Mucosa of stomach (tissue), 1 donor: ENCODE measurements at regions not wholly inside any gene's neighbourhood (a gene's known extent, or its start where the extent isn't known, plus 50 kb on each side); places are given as distances from the start of the nearest gene placed in this dataset.

Source experiments
- H3K27me3 ChIP-seq: one replicate; pipeline ENCODE4 v1.7.0; 2013; ENCODE audit warnings: mild to moderate bottlenecking, low read length; ENCODE audit not compliant: control insufficient read depth, insufficient read depth
- H3K36me3 ChIP-seq: one replicate; pipeline ENCODE4 v1.7.0; 2013; ENCODE audit warnings: low read length; ENCODE audit not compliant: control insufficient read depth, insufficient read depth
- H3K4me1 ChIP-seq: one replicate; pipeline ENCODE4 v1.7.0; 2013; ENCODE audit warnings: mild to moderate bottlenecking, low read length; ENCODE audit not compliant: control insufficient read depth, insufficient read depth
- H3K4me3 ChIP-seq: one replicate; pipeline ENCODE4 v1.7.0; 2013; ENCODE audit warnings: low read length
- H3K9ac ChIP-seq: one replicate; pipeline ENCODE4 v1.7.0; 2013; ENCODE audit warnings: mild to moderate bottlenecking, low read length, moderate library complexity
- H3K9me3 ChIP-seq: one replicate; pipeline ENCODE4 v1.7.0; 2013; ENCODE audit warnings: mild to moderate bottlenecking, low read length, moderate library complexity; ENCODE audit not compliant: control insufficient read depth
- donor health status: Pancreatic carcinoma.

DNA sequence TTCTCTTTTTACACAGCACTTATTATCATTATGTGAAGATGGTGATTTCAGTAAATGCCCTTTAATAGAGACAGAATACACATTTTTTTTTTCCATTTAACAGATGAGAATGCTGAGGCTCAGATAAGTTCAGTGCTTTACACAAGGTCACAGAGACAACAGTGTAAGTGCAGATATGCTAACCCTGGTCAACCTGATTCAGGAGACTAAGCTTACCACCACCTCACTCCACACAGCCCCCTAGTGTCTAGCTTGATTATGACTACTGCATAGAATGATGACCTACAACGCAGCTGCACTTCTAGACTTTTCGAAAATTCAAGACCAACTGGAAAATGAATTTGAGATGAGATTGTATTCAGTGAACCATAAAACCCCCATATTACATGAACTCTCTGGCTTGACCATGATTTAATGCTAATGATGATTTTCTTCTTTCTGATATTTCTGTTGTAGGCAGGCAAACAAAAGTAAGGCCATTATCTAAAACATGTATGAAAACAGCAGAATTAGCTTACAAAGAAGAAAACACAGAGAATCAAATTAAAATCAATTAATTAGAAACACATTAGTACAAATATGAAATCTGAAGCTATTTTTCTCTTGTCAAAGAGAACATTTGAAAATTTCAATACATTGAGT, 212.1 kb upstream of the PHACTR1 start:
- no peaks in the 10 kb centered on the region for H3K27me3 ChIP-seq
- no peak overlapping the region for H3K9ac ChIP-seq
- H3K36me3 ChIP-seq, result no peaks in the 10 kb centered on the region
- no peaks in the 10 kb centered on the region for H3K4me1 ChIP-seq
- no peak overlapping the region for H3K4me3 ChIP-seq
- H3K9me3 ChIP-seq, result no peaks in the 10 kb centered on the region

DNA sequence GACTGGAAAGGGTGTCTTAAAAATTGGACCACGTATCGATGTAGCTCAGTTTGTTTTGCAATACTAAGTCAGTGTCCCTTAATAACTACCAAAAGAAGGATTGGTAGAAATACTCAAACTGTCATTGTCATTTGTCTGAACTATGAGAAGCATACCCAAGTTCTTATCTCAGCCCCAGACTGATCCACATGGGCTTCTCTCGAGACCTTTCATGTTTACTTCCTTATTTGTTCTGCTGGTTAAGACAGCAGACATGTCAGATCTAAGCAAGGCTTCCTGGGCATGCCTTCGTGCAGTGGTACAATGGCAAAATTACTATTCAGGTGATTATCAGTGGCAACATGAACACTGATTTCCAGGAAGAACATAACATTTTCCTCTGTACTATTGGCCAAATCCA, 211.1 kb upstream of the PHACTR1 start:
- no peak overlapping the region for H3K4me3 ChIP-seq
- no peaks in the 10 kb centered on the region for H3K27me3 ChIP-seq
- no peak overlapping the region for H3K9ac ChIP-seq
- H3K36me3 ChIP-seq, result no peaks in the 10 kb centered on the region
- no peaks in the 10 kb centered on the region for H3K9me3 ChIP-seq
- no peaks in the 10 kb centered on the region for H3K4me1 ChIP-seq

DNA sequence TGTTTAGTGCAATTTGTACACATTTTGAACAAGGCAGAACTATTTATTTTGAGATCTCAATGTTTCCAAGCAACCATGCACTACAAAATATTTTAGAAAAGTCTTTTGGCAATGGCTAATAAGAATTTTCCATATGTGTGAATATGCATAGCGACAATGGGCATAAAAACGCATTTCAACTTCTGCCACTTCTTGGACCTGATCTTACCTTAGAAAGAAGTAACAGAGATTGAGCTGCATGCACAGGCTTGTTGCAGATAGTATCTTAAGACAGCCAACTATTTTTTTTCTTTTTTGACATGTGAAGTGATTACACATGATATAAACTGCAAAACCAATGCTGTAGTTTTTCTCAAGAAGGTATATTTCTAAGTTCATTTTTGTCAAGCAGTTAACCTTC, 210.4 kb upstream of the PHACTR1 start:
- Histone ChIP-seq H3K4me1 (no peaks in the 10 kb centered on the region), H3K9me3 (no peaks in the 10 kb centered on the region), H3K36me3 (no peaks in the 10 kb centered on the region), H3K27me3 (no peaks in the 10 kb centered on the region), H3K9ac (no peak overlapping the region), H3K4me3 (no peak overlapping the region)

DNA sequence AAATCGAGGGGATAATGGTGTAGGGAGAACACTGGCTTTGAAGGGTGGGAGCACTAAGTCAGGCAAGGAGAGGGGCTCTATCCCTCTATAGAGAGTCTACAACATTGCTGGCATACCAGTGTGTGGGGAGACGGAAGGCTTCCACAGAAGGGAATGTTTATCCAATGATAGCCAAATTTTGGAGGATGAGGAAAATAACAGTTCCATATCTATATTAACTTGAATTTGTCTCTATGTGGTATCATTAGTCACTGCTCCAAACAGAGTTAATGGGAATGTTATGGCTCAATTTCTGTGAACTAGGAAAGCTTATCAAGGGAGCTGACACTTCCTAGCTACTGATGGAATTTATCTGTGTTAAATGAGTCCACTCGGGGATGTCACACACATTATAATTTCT, 208.9 kb upstream of the PHACTR1 start:
- no peaks in the 10 kb centered on the region for H3K9me3 ChIP-seq
- H3K9ac ChIP-seq, result no peak overlapping the region
- H3K4me3 ChIP-seq, result no peak overlapping the region
- no peaks in the 10 kb centered on the region for H3K36me3 ChIP-seq
- no peaks in the 10 kb centered on the region for H3K27me3 ChIP-seq
- no peaks in the 10 kb centered on the region for H3K4me1 ChIP-seq

DNA sequence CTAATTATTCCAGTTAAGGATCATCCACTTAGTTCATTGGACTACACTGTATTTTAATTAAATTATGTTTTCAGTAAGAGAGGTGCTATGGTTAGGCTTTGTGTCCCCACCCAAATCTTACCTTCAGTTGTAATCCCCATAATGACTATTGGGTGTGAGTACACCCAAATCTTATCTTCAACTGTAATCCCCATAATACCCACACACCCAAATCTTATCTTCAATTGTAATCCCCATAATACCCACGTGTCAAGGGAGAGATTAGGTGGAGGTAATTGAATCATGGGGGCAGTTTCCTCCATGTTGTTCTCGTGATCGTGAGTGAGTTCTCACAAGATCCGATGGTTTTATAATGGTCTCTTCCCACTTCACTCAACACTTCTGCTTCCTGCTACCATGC, 208.0 kb upstream of the PHACTR1 start:
- Histone ChIP-seq H3K9ac (no peak overlapping the region), H3K4me1 (no peaks in the 10 kb centered on the region), H3K9me3 (no peaks in the 10 kb centered on the region), H3K27me3 (no peaks in the 10 kb centered on the region), H3K4me3 (no peak overlapping the region), H3K36me3 (no peaks in the 10 kb centered on the region)

DNA sequence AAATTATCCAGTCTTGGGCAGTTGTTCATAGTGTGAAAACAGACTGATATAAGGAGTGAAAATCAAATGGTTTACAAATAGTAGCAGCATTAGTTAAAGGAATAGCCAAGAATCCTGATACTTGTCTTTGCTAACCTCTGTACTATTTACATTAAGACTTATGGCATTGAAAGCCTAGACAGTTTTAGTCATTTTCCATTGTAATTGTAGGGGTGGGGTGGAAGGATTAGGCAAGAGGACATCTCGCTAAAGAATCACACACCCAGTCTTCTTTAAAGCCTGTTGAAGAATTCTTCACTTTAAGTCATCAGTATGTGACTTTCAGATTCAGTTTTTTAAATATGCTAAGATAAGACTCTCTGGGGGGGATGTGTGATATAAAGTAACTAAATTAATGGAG, 207.5 kb upstream of the PHACTR1 start:
- Histone ChIP-seq H3K4me3 (no peak overlapping the region), H3K9ac (no peak overlapping the region), H3K9me3 (no peaks in the 10 kb centered on the region)

DNA sequence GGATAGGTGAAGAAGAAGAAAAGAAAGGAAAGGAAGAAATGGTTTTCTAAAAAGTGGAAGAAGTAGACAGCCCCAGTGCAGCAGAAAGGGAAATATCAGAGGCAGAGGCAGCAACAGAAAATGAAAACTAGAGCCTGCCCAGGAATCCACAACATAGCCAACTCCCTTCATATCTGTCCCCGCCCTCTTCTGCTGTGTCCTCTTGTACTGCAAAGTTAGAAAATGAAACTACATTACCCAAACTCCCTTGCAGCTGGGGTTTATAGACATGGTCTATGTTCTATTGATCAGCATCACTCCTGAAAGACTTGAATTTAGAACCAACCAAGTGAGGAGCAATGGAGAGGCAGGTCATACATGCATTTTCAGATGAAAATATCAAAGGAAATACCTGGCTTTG, 200.5 kb upstream of the PHACTR1 start:
- H3K9me3 ChIP-seq, result no peaks in the 10 kb centered on the region
- no peaks in the 10 kb centered on the region for H3K36me3 ChIP-seq
- no peaks in the 10 kb centered on the region for H3K27me3 ChIP-seq
- H3K4me1 ChIP-seq, result no peaks in the 10 kb centered on the region
- no peak overlapping the region for H3K9ac ChIP-seq
- H3K4me3 ChIP-seq, result no peak overlapping the region

More for the DNA sequence above, 207.5 kb upstream of the PHACTR1 start:
- Histone ChIP-seq H3K4me1 (no peaks in the 10 kb centered on the region), H3K27me3 (no peaks in the 10 kb centered on the region), H3K36me3 (no peaks in the 10 kb centered on the region)

DNA sequence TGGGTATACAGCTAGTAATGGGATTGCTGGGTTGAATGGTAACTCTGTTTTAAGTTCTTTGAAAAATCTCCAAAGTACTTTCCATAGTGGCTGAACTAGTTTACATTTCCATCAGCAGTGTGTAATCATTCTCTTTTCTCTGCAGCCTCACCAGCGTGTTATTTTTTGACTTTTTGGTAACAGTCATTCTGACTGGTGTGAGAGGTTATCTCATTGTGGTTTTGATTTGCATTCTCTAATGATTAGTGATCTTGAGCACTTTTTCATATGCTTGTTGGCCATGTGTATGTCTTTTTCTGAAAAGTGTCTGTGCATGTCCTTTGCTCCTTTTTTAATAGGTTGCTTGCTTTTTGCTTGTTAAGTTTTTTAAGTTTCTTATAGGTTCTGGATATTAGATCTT, 194.2 kb upstream of the PHACTR1 start:
- H3K36me3 ChIP-seq, result no peaks in the 10 kb centered on the region
- no peak overlapping the region for H3K4me3 ChIP-seq
- H3K9me3 ChIP-seq, result no peaks in the 10 kb centered on the region
- H3K4me1 ChIP-seq, result no peaks in the 10 kb centered on the region
- H3K9ac ChIP-seq, result no peak overlapping the region
- H3K27me3 ChIP-seq, result no peaks in the 10 kb centered on the region

DNA sequence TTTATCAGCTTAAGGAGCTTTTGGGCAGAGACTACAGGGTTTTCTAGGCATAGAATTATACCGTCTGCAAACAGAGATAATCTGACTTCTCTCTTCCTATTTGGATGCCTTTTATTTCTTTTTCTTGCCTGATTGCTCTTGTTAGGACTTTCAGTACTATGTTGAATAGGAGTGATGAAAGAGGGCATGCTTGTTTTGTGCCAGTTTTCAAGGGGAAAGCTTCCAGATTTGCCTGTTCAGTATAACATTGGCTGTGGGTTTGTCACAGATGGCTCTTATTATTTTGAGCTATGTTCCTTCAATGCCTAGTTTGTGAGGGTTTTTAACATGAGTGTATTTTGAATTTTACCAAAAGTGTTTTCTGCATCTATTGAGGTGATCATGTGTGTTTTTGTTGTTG, 192.8 kb upstream of the PHACTR1 start:
- Histone ChIP-seq H3K9ac (no peak overlapping the region), H3K4me3 (no peak overlapping the region), H3K9me3 (no peaks in the 10 kb centered on the region), H3K36me3 (no peaks in the 10 kb centered on the region), H3K4me1 (no peaks in the 10 kb centered on the region), H3K27me3 (no peaks in the 10 kb centered on the region)

DNA sequence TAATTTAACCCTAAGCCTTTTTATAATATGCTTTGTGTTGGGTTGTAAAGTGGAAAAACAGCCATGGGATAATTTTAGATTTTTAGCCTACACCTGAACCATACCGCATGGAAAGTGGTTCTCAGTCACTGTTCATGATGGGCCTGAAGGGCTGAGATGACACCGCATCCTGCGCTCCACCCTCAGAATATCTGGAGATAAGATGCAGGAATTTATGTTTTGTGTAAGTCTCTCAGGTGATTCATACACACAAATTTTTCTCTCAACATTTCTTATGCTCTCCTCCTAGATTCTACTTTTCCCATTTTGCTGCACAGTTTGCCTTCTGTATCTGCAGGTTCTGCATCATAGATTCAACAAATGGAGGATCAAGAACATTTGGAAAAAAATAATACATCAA, 191.3 kb upstream of the PHACTR1 start:
- H3K9ac ChIP-seq, result no peak overlapping the region
- no peak overlapping the region for H3K4me3 ChIP-seq

DNA sequence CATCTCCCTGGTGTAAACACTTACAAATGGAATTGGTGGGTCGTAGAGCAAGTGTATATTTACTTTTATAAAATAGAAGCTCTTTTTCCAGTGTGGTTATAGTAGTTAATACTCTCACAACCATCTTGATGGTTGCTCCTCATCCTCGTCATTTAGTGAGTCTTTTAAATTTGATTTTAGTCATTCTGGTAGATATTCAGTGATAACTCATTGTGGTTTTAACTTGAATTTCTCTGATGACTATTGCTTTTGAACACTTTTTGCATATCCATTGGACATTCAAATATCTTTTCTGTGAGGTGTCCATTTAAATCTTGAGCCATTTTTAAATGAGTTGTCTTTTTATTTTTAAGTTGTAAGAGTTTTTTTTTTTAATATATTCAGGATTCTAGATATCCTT, 189.2 kb upstream of the PHACTR1 start:
- Histone ChIP-seq H3K27me3 (no peaks in the 10 kb centered on the region), H3K4me3 (no peak overlapping the region), H3K9me3 (no peaks in the 10 kb centered on the region), H3K36me3 (no peaks in the 10 kb centered on the region), H3K4me1 (no peaks in the 10 kb centered on the region), H3K9ac (no peak overlapping the region)

More for the DNA sequence above, 191.3 kb upstream of the PHACTR1 start:
- no peaks in the 10 kb centered on the region for H3K36me3 ChIP-seq
- H3K9me3 ChIP-seq, result no peaks in the 10 kb centered on the region
- no peaks in the 10 kb centered on the region for H3K4me1 ChIP-seq
- no peaks in the 10 kb centered on the region for H3K27me3 ChIP-seq

DNA sequence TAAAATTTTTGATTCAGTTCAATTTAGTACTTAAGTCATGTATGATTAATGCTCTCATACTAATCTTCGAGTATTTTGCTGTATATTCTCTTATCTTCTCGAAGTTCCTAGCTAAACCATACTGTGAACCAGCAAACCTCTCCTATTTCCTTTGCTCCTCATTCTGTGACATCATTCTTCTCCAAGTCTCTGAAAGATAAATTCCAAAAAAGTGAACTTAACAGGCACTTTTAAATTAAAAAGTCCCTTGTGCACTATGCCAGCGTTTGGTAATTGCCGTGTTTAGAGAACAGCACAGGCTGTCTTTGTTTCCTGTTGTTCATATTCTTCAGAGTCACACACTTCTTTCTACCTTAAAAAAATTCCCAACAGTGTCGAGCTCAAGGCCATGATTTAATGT, 188.4 kb upstream of the PHACTR1 start:
- H3K36me3 ChIP-seq, result no peaks in the 10 kb centered on the region

More for the DNA sequence above, 188.4 kb upstream of the PHACTR1 start:
- Histone ChIP-seq H3K9ac (no peak overlapping the region), H3K9me3 (no peaks in the 10 kb centered on the region), H3K4me3 (no peak overlapping the region), H3K27me3 (no peaks in the 10 kb centered on the region), H3K4me1 (no peaks in the 10 kb centered on the region)
